Occipital lobe (tissue), 1 donor: ENCODE measurements at regions not wholly inside any gene's neighbourhood (a gene's known extent, or its start where the extent isn't known, plus 50 kb on each side); places are given as distances from the start of the nearest gene placed in this dataset.
"Not testable (repeated sequence)": the region's sequence is repeated elsewhere in the genome, so short reads cannot be mapped to it uniquely, and the experiment has no call there.

Source experiments
- DNase-seq: peaks from one replicate; lab custom pipeline; 2025; lab: John Stamatoyannopoulos, UW

GRCh38 chr14:104477666-104478380 is 101.7 kb upstream of the C14orf180 start:
- no peak for DNase-seq

- no peak for DNase-seq
Measured at GRCh38 chr14:104478656-104479055, 100.9 kb upstream of the C14orf180 start.

GRCh38 chr14:104479901-104480300 is 99.7 kb upstream of the C14orf180 start:
- no peak for DNase-seq

GRCh38 chr14:104481323-104481722 is 98.2 kb upstream of the C14orf180 start:
- no peak for DNase-seq

- not testable (repeated sequence) for DNase-seq
Measured at GRCh38 chr14:104482017-104482416, 97.5 kb upstream of the C14orf180 start.

GRCh38 chr14:104486222-104486923 is 93.2 kb upstream of the C14orf180 start:
- DNase-seq = no peak

GRCh38 chr14:104494483-104494882 is 85.1 kb upstream of the C14orf180 start:
- no peak for DNase-seq

GRCh38 chr14:104496095-104496494 is 83.5 kb upstream of the C14orf180 start:
- no peak for DNase-seq

- DNase-seq = no peak
Measured at GRCh38 chr14:104499784-104500760, 79.5 kb upstream of the C14orf180 start.

- DNase-seq = no peak
Measured at GRCh38 chr14:104502060-104502459, 77.5 kb upstream of the C14orf180 start.

GRCh38 chr14:104503691-104504090 is 75.9 kb upstream of the C14orf180 start:
- no peak for DNase-seq

GRCh38 chr14:104504172-104504735 is 75.3 kb upstream of the C14orf180 start:
- DNase-seq = no peak

GRCh38 chr14:104505085-104506074 is 74.2 kb upstream of the C14orf180 start:
- no peak for DNase-seq

- no peak for DNase-seq
Measured at GRCh38 chr14:104506461-104507253, 72.9 kb upstream of the C14orf180 start.

- DNase-seq = no peak
Measured at GRCh38 chr14:104507443-104507842, 72.1 kb upstream of the C14orf180 start.

GRCh38 chr14:104509673-104510072 is 69.9 kb upstream of the C14orf180 start:
- DNase-seq = no peak

GRCh38 chr14:104510216-104510615 is 69.3 kb upstream of the C14orf180 start:
- no peak for DNase-seq

GRCh38 chr14:104510794-104511611 is 68.6 kb upstream of the C14orf180 start:
- DNase-seq = peak; percentile 34

- DNase-seq = no peak
Measured at GRCh38 chr14:104512061-104512460, 67.5 kb upstream of the C14orf180 start.
